ENCODE measurements at regions not wholly inside any gene's neighbourhood (a gene's known extent, or its start where the extent isn't known, plus 50 kb on each side); places are given as distances from the start of the nearest gene placed in this dataset.

DNA sequence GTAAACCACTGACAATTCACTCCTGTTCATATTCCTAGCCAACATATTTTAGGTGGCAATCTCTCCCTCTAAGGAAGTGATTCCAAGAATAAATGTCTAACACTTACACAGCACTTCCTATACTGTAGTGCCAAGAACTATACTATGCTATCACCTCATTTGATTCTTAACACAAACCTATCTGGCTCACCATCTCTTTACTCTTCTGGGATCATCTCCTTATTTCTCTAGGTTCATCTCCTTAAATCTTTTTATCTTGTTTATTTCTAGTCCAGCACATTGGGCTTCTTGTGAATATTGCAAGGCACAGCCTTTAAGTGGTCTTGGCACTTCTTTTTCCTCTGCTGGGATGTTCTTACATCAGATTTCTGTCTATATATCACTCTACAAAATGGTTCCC, 366.3 kb downstream of the SLITRK6 start:
- TF ChIP-seq, protein P1, sequence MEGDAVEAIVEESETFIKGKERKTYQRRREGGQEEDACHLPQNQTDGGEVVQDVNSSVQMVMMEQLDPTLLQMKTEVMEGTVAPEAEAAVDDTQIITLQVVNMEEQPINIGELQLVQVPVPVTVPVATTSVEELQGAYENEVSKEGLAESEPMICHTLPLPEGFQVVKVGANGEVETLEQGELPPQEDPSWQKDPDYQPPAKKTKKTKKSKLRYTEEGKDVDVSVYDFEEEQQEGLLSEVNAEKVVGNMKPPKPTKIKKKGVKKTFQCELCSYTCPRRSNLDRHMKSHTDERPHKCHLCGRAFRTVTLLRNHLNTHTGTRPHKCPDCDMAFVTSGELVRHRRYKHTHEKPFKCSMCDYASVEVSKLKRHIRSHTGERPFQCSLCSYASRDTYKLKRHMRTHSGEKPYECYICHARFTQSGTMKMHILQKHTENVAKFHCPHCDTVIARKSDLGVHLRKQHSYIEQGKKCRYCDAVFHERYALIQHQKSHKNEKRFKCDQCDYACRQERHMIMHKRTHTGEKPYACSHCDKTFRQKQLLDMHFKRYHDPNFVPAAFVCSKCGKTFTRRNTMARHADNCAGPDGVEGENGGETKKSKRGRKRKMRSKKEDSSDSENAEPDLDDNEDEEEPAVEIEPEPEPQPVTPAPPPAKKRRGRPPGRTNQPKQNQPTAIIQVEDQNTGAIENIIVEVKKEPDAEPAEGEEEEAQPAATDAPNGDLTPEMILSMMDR (IDR thresholded peaks at IDR 0.05) = no peak

DNA sequence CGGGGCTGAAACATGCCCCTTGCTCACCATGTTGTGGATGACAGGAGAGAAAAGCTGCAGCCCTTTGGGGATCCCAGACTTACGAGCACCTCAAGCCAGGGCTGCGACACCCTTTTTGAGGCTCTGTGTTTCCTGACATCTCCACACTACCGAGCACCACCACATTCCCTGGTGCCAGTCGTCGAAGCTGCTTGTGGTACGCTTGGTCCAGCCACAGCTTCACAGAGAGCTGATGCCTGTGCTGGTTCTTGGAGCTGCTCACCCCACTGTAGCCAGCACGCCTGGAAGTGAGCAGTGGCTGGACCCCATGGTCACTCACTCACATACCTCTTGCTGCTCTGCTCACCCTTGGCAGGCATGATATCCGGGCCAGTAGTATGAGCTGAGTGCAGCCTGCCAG, 367.5 kb downstream of the SLITRK6 start:
- TF ChIP-seq, protein P1 (IDR thresholded peaks at IDR 0.05) = no peak

DNA sequence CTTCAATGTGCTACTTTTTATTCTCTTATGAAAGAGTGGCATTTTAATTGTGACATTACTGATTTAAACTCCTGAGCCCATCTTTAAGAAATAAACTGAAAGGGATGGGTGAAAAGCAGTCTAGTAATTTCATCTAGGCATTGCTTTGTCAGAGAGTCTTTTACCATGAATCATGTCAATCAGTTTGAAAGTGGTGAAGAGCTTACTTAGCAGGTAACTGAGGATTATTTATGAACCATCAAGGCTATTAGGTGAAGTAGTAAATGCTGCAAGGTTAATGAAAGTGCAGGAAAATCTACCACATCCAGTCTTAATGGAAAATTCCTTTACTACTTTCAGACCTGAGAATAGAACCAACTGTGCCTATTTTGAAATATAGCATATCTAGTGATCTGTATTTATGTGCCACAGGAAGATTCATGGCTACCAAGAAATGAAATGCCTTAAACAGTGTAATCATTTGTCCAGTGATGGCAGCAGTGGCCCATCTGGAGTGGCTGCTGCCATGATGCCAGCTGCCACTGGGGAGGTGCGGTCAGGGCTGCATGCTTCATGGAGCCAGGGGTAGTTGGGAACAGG, 368.9 kb downstream of the SLITRK6 start:
- TF ChIP-seq, protein P1 (IDR thresholded peaks at IDR 0.05) = no peak

DNA sequence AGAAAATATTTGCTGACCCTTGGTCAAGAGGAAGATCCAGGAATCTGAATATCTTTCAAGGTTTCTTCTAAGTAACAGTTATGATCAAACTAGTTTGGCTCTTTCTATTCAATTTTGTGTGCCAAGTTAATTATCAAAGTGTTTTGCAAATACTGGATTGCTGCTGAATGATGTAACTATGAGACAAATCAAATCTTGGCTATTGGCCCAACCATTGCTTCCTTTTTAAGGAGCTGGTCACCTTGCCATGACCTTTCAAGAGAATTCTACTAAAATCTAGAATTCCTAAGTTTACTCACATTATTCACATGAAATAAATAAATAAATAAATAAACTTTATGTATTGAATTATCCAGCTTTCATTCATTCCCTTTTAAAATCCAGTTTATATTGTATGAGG, 371.8 kb downstream of the SLITRK6 start:
- TF ChIP-seq, protein P1 (IDR thresholded peaks at IDR 0.05) = no peak

DNA sequence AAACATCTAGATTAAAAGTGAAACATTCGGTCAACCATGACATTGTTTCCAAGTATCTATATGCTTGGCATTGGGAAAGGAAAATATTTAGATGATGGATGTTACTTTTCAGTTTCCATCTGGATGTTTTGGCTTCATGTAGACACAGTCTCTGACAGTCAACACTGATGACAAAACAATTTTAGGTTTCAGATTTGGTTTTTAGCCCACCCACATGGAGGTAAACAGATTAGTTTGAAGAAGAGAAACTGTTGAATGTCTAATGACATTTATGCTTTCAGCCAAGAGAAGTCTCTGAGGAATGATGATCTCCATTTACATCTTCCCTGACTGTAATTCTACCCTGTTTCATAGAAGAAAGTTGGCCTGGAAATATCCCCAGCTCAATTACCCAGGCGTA, 379.1 kb downstream of the SLITRK6 start:
- TF ChIP-seq, protein P1 (IDR thresholded peaks at IDR 0.05) = no peak

DNA sequence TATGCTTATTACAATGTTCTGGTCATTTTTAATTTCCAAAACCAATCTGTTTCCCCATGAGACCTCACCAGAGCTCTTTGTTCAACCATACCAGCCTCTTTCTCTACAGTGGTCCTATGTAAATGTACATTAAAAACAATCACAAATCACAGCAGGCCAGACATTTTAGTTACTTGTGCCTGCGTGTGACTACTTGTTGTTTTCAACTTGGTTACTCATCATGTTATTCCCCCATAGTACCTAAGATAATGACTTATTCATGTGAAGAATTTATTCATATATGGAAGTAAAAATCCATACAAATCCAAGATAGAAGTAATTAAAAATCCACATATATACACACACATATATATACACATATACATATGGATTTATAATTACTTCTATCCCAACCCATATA, 379.6 kb downstream of the SLITRK6 start:
- TF ChIP-seq, protein P1 (IDR thresholded peaks at IDR 0.05) = no peak

DNA sequence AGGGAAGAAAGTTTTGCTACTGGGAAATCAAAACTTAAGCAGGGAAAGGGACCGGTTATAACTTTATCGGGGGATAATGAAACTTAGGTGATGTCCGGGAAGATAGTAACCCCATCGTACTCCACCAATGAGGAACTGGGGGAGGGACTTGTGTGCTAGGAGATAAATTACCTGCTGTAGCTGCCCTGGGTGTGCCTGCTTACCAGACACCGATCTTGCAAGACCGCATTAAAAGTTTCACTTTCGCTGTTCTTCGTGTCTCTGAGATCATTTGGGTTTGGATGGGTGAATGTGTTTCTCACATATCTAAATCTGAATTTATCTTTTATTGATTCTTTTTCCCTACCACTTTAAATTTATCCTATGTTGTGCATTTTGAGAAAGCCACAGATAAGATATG, 381.4 kb downstream of the SLITRK6 start:
- TF ChIP-seq, protein P1 (IDR thresholded peaks at IDR 0.05) = no peak

DNA sequence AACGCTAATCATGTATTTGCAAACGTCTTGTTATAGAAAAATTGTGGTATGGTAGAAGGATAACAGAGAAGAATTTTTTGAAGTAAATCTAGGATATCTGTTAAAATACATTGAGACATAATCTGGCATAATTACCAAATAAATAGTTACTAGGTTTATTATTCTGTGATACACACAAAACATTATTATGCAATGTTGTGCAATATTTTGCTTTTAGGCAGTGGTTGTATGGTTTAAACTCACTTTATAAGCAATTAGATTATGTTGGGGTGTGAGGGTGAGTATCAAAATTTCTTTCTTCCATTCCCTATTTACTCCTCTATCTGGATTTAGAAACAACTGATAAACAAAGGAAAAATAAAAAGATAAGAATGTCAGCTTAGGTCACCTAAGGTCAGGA, 385.6 kb downstream of the SLITRK6 start:
- TF ChIP-seq, protein P1 (IDR thresholded peaks at IDR 0.05) = no peak

Measured in LNCAP (cell line).